HG03460 (cell line): ENCODE measurements at regions not wholly inside any gene's neighbourhood (a gene's known extent, or its start where the extent isn't known, plus 50 kb on each side); places are given as distances from the start of the nearest gene placed in this dataset.
"Not testable (repeated sequence)": the region's sequence is repeated elsewhere in the genome, so short reads cannot be mapped to it uniquely, and the experiment has no call there.

Source experiments
- ATAC-seq: cut with Tn5 transposase; IDR thresholded peaks from one replicate; pipeline ENCODE4 v1.9.1; 2021; ENCODE audit not compliant: unreplicated experiment

GRCh38 chr4:127307996-127308395 lies 324.8 kb upstream of the INTU start:
- no peak for ATAC-seq

- no peak for ATAC-seq
These were observed 323.2 kb upstream of the INTU start for GRCh38 chr4:127309369-127310102.

- no peak for ATAC-seq
These were observed 321.4 kb upstream of the INTU start for GRCh38 chr4:127311371-127311770.

DNA sequence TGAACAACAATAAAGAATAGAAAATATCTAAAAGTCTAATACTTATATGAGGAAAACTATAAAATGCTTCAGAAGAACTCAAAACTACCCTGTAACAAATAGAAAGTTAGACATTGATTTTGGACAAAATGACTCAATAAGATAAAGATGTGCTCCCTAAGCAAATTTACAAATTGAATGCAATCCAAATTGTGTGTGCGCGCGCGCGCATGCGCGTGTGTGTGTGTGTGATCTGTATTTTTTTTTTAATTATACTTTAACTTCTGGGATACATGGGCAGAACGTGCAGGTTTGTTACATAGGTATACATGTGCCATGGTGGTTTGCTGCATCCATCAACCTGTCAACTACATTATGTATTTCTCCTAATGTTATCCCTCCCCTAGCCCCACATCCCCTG lies 320.8 kb upstream of the INTU start:
- no peak for ATAC-seq

DNA sequence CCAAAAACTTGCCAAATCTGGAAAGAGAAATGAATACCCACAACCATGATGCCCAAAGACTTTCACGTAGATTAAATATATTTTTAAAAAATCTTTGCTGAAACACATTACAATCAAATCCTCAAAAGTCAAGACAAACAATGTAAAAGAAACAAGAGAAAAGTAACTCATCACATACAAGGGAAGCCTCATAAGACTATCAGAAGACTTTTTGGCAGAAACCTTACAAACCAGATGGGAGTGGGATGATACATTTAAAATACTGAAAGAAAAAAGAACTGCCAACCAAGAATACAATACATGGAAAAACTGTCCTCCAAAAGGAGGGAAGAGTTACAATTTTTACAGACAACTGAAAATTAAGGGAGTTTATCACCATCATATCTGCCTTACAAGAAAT lies 319.0 kb upstream of the INTU start:
- no peak for ATAC-seq

- no peak for ATAC-seq
These were observed 305.3 kb upstream of the INTU start for GRCh38 chr4:127327491-127327890.

GRCh38 chr4:127335073-127335620 lies 297.6 kb upstream of the INTU start:
- ATAC-seq = no peak

- ATAC-seq = no peak
These were observed 297.0 kb upstream of the INTU start for GRCh38 chr4:127335732-127336131.

DNA sequence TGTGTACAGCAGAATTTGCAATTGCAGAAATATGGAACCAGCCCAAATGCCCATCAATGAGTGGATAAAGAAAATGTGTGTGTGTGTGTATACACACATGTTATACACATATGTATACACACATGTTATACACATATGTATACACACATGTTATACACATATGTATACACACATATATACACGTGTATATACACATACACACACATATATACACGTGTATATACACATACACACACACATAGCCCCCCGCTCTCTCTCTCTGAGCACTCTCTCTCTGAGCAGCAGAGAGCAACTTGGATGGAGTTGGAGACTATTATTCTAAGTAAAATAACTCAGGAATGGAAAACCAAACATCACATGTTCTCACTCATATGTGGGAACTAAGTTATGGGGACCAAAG lies 289.6 kb upstream of the INTU start:
- not testable (repeated sequence) for ATAC-seq

- no peak for ATAC-seq
These were observed 288.7 kb upstream of the INTU start for GRCh38 chr4:127344071-127344470.

GRCh38 chr4:127347936-127348335 lies 284.8 kb upstream of the INTU start:
- no peak for ATAC-seq

DNA sequence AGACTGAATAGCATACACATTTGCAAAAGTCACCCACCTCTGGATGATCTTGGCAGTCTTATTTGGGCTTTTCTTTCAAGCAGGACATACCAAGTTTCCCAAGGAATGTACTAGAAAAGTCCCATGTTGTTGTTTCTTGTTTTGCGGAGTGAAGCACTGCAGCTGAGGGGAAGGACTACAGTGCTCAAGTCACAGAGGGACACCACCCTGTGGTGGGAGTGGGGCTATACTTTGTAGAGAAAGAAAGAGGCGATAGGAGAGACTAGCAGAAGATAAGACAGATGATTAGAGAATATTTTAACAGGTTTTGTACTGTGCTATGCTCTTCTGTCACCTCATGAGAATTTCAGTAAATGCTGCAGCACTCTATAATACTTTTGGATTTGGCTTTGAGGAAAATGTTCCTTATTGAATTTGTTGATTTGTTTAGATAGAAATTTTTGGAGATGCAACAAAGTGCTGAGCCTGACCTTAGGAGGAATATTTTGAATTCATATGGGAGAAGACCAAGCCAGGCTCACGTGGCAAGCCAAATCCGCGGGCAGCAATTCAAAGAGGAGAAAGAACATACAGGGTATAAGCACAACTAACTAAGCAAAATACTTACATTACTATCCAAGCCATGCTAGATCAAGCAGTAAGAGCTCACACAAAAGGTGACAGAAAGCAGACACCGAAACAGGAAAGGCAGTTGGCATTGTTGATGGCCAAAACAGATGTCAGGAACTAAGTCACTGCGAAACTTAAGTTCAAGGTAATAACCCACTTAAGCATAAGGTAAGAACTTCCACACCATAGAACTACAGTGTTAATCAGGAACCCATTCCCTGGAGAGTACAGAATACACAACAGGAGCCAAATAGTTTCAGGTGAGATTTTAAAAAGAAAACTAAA lies 280.3 kb upstream of the INTU start:
- ATAC-seq = no peak

DNA sequence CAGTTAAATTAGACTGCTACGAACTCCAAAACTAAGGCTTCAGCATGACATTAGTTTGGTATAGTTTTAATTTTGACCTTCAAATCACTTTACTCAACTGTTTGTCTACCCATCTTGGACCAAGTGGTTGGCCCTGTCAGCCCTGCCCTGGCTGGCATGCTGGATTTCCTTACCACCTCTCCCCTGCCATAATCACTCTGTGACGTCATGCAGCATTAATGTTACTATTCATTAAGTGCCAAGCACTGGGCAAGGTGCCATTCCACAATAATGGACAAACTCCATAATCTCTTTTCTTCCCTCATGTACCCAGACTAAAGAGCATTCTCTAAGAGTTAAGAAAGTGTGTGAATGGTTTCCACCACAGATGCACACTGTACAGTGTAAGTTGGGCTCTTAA lies 277.0 kb upstream of the INTU start:
- no peak for ATAC-seq

- no peak for ATAC-seq
These were observed 275.0 kb upstream of the INTU start for GRCh38 chr4:127357765-127358164.

DNA sequence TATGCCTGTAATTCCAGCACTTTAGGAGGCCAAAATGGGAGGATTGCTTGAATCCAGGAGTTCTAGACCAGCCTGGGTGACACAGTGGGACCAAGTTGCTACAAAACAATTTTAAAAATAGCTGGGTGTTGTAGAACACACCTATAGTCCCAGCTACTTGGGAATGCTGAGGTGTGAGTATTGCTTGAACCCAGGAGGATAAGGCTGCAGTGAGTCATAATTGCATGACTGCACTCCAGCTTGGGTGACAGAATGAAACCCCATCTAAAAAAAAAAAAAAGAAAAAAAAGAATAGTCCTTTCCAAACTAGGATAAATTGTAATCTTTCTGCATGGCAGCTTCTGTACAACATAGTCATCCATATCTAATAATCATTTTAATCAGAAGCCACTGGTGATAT lies 270.1 kb upstream of the INTU start:
- no peak for ATAC-seq

DNA sequence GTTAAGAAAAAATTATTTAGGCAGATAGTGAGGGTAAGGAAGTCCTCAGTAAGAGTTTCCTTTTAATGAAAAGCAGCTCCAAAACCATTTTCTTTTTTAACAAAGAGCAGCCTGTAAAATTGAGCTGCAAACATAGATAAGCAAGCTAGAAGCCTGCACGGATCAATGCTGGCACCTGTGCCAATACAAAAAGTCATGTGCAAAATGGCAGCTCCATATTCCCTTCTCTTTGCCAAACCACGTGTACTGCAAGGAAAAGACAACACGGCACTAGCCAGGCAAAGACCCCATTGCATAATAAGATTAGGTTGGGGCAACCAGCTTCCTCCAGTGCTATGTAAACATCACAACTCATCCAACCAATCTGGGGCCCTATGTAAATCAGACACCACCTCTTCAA lies 268.4 kb upstream of the INTU start:
- no peak for ATAC-seq

GRCh38 chr4:127364911-127365310 lies 267.8 kb upstream of the INTU start:
- ATAC-seq = no peak

DNA sequence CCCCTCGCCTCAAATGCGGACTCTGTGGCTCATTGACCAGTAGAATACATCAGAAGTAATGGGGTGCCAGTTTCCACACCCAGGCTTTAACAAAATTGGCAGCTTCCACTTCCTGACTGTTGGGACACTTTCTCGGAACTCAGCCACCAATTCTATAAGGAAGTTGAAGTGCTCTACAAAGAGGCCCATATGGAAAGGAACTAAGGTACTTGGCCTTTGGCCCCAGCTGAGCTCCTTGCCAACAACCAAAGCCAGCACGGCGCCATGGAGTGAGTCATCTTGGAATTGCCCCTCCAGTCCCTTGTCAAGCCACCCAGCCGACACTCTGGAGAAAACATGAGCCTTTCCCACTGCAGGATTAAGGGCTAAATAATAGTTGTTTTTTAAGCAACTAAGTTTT lies 262.2 kb upstream of the INTU start:
- ATAC-seq = no peak

DNA sequence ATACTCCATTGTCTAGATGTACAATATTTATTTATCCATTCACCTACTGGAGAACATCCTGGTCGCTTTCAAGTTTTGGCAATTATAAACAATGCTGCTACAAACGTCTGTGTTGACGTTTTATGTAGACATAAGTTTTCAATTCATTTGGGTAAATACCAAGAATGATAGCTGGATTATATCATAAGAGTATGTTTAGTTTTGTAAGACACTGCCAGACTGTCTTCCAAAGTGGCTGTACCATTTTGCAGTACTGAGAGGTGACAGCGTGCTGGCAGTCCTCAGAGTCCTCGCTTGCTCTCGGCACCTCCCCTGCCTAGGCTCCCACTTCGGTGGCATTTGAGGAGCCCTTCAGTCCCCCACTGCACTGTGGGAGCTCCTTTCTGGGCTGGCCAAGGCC lies 253.3 kb upstream of the INTU start:
- no peak for ATAC-seq

DNA sequence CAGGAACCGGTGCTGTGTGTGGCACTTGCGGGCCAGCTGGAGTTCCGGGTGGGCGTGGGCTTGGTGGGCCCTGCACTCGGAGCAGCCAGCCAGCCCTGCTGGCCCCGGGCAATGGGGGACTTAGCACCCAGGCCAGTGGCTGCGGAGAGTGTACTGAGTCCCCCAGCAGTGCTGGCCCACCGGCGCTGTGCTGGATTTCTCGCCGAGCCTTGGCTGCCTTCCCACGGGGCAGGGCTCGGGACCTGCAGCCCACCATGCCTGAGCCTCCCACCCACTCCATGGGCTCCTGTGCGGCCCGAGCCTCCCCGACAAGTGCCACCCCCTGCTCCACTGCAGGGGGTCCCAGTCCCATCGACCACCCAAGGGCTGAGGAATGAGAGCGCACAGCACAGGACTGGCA lies 252.8 kb upstream of the INTU start:
- ATAC-seq = not testable (repeated sequence)

DNA sequence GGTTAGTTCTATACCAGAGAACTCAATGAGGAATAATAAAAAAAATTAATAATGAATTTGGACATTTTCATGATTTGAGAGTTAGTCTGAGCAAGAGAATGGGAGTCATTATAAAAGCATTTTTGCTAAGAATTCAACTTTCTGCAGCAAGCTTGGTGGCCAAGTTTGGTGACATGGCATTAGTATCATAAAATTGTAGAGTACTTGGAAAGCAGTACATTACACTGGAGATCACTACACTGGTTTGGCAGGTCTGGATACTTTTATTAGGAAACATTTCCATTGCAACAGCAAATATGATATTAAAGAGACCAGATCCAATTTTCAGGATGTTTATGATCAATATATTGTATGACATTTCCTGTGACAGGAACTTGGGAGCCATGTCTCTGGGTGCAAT lies 249.1 kb upstream of the INTU start:
- ATAC-seq = no peak

DNA sequence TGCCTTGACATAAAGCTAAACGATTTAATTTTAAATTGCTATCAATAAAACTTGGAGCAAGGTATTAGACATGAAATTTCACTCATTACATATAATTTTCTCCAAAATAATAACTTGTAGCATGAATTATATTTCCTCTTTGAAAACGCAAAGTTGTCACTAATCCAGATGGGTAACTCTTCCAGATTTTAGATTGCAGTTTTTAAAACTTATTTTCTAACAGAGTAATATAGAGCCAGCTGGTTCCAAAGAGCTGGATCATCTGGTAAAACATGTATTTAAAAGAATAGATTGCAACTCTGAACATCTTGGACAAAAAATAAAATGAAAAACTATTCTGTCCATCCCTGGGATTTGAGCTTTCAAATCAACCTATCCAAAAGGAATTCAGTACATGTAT lies 238.2 kb upstream of the INTU start:
- ATAC-seq = no peak
